ENCODE measurements at regions not wholly inside any gene's neighbourhood (a gene's known extent, or its start where the extent isn't known, plus 50 kb on each side); places are given as distances from the start of the nearest gene placed in this dataset.

DNA sequence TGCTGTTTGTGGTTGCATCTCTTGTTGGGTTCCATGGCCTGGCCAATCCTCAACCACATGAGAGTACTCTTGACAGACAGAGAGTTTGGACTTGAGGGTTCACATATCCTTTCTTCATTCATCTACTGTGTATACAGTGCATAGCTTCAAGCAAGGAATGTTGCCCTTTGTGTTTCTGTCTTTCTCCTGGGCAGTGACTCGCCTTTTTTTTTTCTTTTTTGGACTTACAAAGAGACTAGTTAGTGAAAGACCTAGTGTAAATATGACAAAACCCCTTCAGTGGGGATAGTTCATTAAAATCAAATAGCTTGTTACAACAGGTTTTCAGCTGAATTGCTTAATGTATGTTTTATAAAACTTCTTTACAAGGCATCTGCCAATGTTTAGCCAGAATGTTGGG is 290.2 kb downstream of the FGFR2 start:
- Histone ChIP-seq H4K20me1 (ENCODE audit: control insufficient read depth, insufficient read depth, low read length, poor library complexity, severe bottlenecking) (no peaks in the 10 kb centered on the region), H3K4me2 (replicated peaks; ENCODE audit: low read depth, low read length, poor library complexity, severe bottlenecking) (no peak overlapping the region), H3K4me1 (ENCODE audit: control insufficient read depth in 2 of 2, insufficient read depth in 2 of 2, low read length in 2 of 2) (no peaks in the 10 kb centered on the region), H3K36me3 (replicated peaks in 1 of 2; ENCODE audit: control extremely low read depth in 1 of 2, control insufficient read depth in 1 of 2, extremely low read depth in 1 of 2, insufficient read depth in 2 of 2, low read length in 1 of 2) (no peaks in the 10 kb centered on the region), H3K9ac (ENCODE audit: low read length) (no peak overlapping the region), H2AFZ (ENCODE audit: insufficient read depth, low read depth, low read length, poor library complexity, severe bottlenecking) (no peak overlapping the region), H3K9me3 (ENCODE audit: control extremely low read depth in 1 of 3, control insufficient read depth in 2 of 3, insufficient read depth in 1 of 3, low read length in 2 of 3) (peaks cover 0 to 8% (median 0%) of the 10 kb centered on the region in 3 donors), H3K4me3 (ENCODE audit: control extremely low read depth in 1 of 5, extremely low read depth in 1 of 5, insufficient read depth in 1 of 5, low read depth in 2 of 5, low read length in 4 of 5) (no peak overlapping the region), H3K79me2 (ENCODE audit: control insufficient read depth, insufficient read depth, low read length) (no peaks in the 10 kb centered on the region), H3K27ac (ENCODE audit: low read length in 2 of 2) (no peak overlapping the region), H3K27me3 (replicated peaks in 1 of 4; ENCODE audit: control extremely low read depth in 1 of 4, control insufficient read depth in 3 of 4, insufficient read depth in 4 of 4, low read length in 3 of 4) (no peaks in the 10 kb centered on the region)
- H3K27me3 Mint-ChIP-seq, result peaks cover 2% of the 10 kb centered on the region
- no peaks in the 10 kb centered on the region for H3K4me1 Mint-ChIP-seq
- H3K4me3 Mint-ChIP-seq, result no peak overlapping the region
- ChIA-PET CTCF (no interaction called here), POLR2A (no interaction called here)
- TF ChIP-seq, protein P1, sequence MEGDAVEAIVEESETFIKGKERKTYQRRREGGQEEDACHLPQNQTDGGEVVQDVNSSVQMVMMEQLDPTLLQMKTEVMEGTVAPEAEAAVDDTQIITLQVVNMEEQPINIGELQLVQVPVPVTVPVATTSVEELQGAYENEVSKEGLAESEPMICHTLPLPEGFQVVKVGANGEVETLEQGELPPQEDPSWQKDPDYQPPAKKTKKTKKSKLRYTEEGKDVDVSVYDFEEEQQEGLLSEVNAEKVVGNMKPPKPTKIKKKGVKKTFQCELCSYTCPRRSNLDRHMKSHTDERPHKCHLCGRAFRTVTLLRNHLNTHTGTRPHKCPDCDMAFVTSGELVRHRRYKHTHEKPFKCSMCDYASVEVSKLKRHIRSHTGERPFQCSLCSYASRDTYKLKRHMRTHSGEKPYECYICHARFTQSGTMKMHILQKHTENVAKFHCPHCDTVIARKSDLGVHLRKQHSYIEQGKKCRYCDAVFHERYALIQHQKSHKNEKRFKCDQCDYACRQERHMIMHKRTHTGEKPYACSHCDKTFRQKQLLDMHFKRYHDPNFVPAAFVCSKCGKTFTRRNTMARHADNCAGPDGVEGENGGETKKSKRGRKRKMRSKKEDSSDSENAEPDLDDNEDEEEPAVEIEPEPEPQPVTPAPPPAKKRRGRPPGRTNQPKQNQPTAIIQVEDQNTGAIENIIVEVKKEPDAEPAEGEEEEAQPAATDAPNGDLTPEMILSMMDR (IDR thresholded peaks at IDR 0.05), result no peak
- TF ChIP-seq EZH2 (IDR thresholded peaks at IDR 0.05; ENCODE audit: borderline replicate concordance, insufficient read depth, low read depth, low read length, poor library complexity, severe bottlenecking), result no peak
- WGBS (ENCODE audit: insufficient coverage), result no CpG with 5 or more reads among the region's 1 CpG
- H3K9me3 Mint-ChIP-seq (ENCODE audit: insufficient read depth), result peaks cover 3% of the 10 kb centered on the region
- intact Hi-C loops (cut with micrococcal nuclease), result no loop called here
- H3K27ac Mint-ChIP-seq, result no peak overlapping the region
- no peak for ATAC-seq (ENCODE audit: low read depth)
- DNase-seq, result no peak

DNA sequence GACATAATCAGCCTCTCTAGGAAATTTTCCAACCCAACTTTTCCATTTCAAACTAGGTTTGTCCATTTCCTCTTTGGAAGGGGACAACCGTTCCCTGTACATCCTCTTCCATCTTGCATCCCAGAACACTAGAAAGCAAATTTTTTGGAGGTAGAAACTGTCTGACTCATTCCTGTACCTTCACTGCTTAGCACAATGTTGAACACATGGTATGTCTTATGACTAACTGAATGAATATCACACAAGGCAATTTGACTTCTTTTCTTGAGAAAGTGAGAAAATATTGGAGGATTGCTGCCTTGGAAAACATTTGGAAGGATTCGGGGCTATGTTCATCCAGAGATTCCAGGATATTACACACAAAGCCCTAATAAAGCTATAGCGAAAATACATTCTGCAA is 289.1 kb downstream of the FGFR2 start:
- Histone ChIP-seq H3K79me2 (ENCODE audit: control insufficient read depth, insufficient read depth, low read length) (no peaks in the 10 kb centered on the region), H3K4me3 (ENCODE audit: control extremely low read depth in 1 of 5, extremely low read depth in 1 of 5, insufficient read depth in 1 of 5, low read depth in 2 of 5, low read length in 4 of 5) (no peak overlapping the region), H3K4me1 (ENCODE audit: control insufficient read depth in 2 of 2, insufficient read depth in 2 of 2, low read length in 2 of 2) (no peaks in the 10 kb centered on the region), H3K9me3 (ENCODE audit: control extremely low read depth in 1 of 3, control insufficient read depth in 2 of 3, insufficient read depth in 1 of 3, low read length in 2 of 3) (peaks cover 0 to 8% (median 0%) of the 10 kb centered on the region in 3 donors), H4K20me1 (ENCODE audit: control insufficient read depth, insufficient read depth, low read length, poor library complexity, severe bottlenecking) (no peaks in the 10 kb centered on the region), H3K9ac (ENCODE audit: low read length) (no peak overlapping the region), H3K27ac (ENCODE audit: low read length in 2 of 2) (no peak overlapping the region), H2AFZ (ENCODE audit: insufficient read depth, low read depth, low read length, poor library complexity, severe bottlenecking) (no peak overlapping the region), H3K4me2 (replicated peaks; ENCODE audit: low read depth, low read length, poor library complexity, severe bottlenecking) (no peak overlapping the region), H3K36me3 (replicated peaks in 1 of 2; ENCODE audit: control extremely low read depth in 1 of 2, control insufficient read depth in 1 of 2, extremely low read depth in 1 of 2, insufficient read depth in 2 of 2, low read length in 1 of 2) (no peaks in the 10 kb centered on the region), H3K27me3 (replicated peaks in 1 of 4; ENCODE audit: control extremely low read depth in 1 of 4, control insufficient read depth in 3 of 4, insufficient read depth in 4 of 4, low read length in 3 of 4) (no peaks in the 10 kb centered on the region)
- peaks cover 2% of the 10 kb centered on the region for H3K27me3 Mint-ChIP-seq
- peaks cover 3% of the 10 kb centered on the region for H3K9me3 Mint-ChIP-seq (ENCODE audit: insufficient read depth)
- H3K4me1 Mint-ChIP-seq, result no peaks in the 10 kb centered on the region
- no peak overlapping the region for H3K27ac Mint-ChIP-seq
- ATAC-seq (ENCODE audit: low read depth), result no peak
- no peak for TF ChIP-seq EZH2 (IDR thresholded peaks at IDR 0.05; ENCODE audit: borderline replicate concordance, insufficient read depth, low read depth, low read length, poor library complexity, severe bottlenecking)
- TF ChIP-seq, protein P1 (IDR thresholded peaks at IDR 0.05), result no peak
- ChIA-PET POLR2A (no interaction called here), CTCF (no interaction called here)
- WGBS (ENCODE audit: insufficient coverage), result no CpG with 5 or more reads among the region's 3 CpGs
- no peak for DNase-seq
- no peak overlapping the region for H3K4me3 Mint-ChIP-seq
- intact Hi-C loops (cut with micrococcal nuclease), result no loop called here

Data from B cell (primary cell).